Heart right ventricle (tissue), 16 donors: ENCODE measurements at regions not wholly inside any gene's neighbourhood (a gene's known extent, or its start where the extent isn't known, plus 50 kb on each side); places are given as distances from the start of the nearest gene placed in this dataset.
A peak's percentile ranks its signal among the peaks of the same experiment; 100 is the strongest.

Experiments
- ATAC-seq, 8 donors: fragments of 200-7000 bp; cut with Tn5 transposase; one replicate each; pipeline ENCODE4 v1.9.1; 2020; ENCODE audit warnings: mild to moderate bottlenecking in 8 of 8, moderate library complexity in 8 of 8, moderate number of reproducible peaks in 1 of 8
- DNase-seq, 2 donors: peaks; one replicate each; pipeline ENCODE4 v3.0.0-alpha.2; 2020
- H3K27ac ChIP-seq, 10 donors: fragments of 200-600 bp; sonication (generic) in 2 of 10; one replicate each; pipeline versions ENCODE4 v1.5.0 to v1.8.0; 2020 to 2022; ENCODE audit warnings: mild to moderate bottlenecking in 3 of 10
- H3K27me3 ChIP-seq, 7 donors: fragments of 200-600 bp; one replicate each; pipeline ENCODE4 v1.8.0; 2021 to 2022; ENCODE audit warnings: mild to moderate bottlenecking in 2 of 7
- H3K36me3 ChIP-seq, 9 donors: fragments of 200-600 bp; sonication (generic) in 1 of 9; one replicate each; pipeline versions ENCODE4 v1.5.0 to v1.8.0; 2020 to 2022; ENCODE audit warnings: mild to moderate bottlenecking in 2 of 9
- H3K4me1 ChIP-seq, 9 donors: fragments of 200-600 bp; sonication (generic) in 1 of 9; one replicate each; pipeline versions ENCODE4 v1.5.0 to v1.8.0; 2020 to 2022; ENCODE audit warnings: mild to moderate bottlenecking in 4 of 9
- H3K4me3 ChIP-seq, 10 donors: fragments of 200-600 bp; sonication (generic) in 2 of 10; one replicate each; pipeline versions ENCODE4 v1.5.0 to v1.8.0; 2020 to 2022; ENCODE audit warnings: mild to moderate bottlenecking in 7 of 10, moderate library complexity in 2 of 10
- H3K9me3 ChIP-seq, 11 donors: fragments of 200-600 bp in 10 of 11; sonication (generic) in 2 of 11; one replicate each; pipeline versions ENCODE4 v1.5.0 to v1.8.0; 2013 to 2022; ENCODE audit warnings: mild to moderate bottlenecking in 2 of 11, control low read depth in 1 of 11, moderate library complexity in 1 of 11
- WGBS, 2 donors: extraction: QIAGEN DNeasy Blood & Tissue Kit; methylation state at CpG; one replicate each; pipeline ENCODE4 v1.1.7; 2013; ENCODE audit warnings: inconsistent platforms in 1 of 2; 5-methylcytosine and 5-hydroxymethylcytosine counted together
- intact Hi-C, 10 donors: fragments of 100-400 bp; cut with DNase I; formaldehyde crosslinking; loops; one replicate each; pipeline versions ENCODE4 v1.11.1 to v1.14.2; 2022
- TF ChIP-seq, protein P1 (sequence below), 9 donors: fragments of 200-600 bp; sonication (generic) in 2 of 9; IDR thresholded peaks; one replicate each; pipeline versions ENCODE4 v1.5.0 to v1.8.0; 2021 to 2022; ENCODE audit warnings: antibody characterized with exemption in 9 of 9, mild to moderate bottlenecking in 5 of 9, moderate library complexity in 1 of 9
- donor health status: Arrhythmogenic right ventricular cardiomyopathy.
- donor health status: ischemic (EF 13 %, LVEDD 7.1; RV severe dilation, severe dysfunction).
- donor health status: healthy with polysubstance abuse.
- donor health status: DM: no; HTN: yes; CAD: no.
- donor health status: DM: no; HTN: no; CAD: no.
- donor health status: ischemic (EF 25% LVEDD 6.9; RV normal size, moderate dysfunction).
- donor health status: ischemic (EF 25% LVEDD 5.7; RV mildly dilated, moderate dysfunction).
- donor health status: healthy.
- donor health status: DM: yes; HTN: yes; CAD: no.
- donor health status: Ischemic cardiomyopathy.
- donor health status: ischemic (EF 35%, LVEDD 5.7; RV mildly dilated, moderate dysfunction).
- donor health status: nonischemic (EF 11% LVEDD 7.7; RV severe dilation, severe dysfunction).
- donor health status: DM: yes; HTN: yes; CAD: no.
- donor health status: PGD.
- donor health status: ischemic (EF 29% LVEDD 5.4; RV normal size, mild dysfunction).
- donor health status: nonischemic (EF 23%, LVEDD 6.1; RV moderate dilation, normal function).

- intact Hi-C loops: no loop called here
- Histone ChIP-seq H3K36me3 (no peaks in the 10 kb centered on the region), H3K27me3 (no peaks in the 10 kb centered on the region), H3K27ac (no peak overlapping the region), H3K4me3 (no peak overlapping the region), H3K4me1 (peaks cover 0 to 12% (median 0%) of the 10 kb centered on the region in 9 donors), H3K9me3 (no peaks in the 10 kb centered on the region)
- DNase-seq: no peak
- WGBS, 2 donors: 51 to 59% methylated on average over 4 of the region's 4 CpGs
- TF ChIP-seq, protein P1, sequence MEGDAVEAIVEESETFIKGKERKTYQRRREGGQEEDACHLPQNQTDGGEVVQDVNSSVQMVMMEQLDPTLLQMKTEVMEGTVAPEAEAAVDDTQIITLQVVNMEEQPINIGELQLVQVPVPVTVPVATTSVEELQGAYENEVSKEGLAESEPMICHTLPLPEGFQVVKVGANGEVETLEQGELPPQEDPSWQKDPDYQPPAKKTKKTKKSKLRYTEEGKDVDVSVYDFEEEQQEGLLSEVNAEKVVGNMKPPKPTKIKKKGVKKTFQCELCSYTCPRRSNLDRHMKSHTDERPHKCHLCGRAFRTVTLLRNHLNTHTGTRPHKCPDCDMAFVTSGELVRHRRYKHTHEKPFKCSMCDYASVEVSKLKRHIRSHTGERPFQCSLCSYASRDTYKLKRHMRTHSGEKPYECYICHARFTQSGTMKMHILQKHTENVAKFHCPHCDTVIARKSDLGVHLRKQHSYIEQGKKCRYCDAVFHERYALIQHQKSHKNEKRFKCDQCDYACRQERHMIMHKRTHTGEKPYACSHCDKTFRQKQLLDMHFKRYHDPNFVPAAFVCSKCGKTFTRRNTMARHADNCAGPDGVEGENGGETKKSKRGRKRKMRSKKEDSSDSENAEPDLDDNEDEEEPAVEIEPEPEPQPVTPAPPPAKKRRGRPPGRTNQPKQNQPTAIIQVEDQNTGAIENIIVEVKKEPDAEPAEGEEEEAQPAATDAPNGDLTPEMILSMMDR (IDR thresholded peaks at IDR 0.05): no peak
- ATAC-seq: peak in 2 of 8 donors; percentile 44 to 69
Observed at GRCh38 chr7:94054130-94054529, 50.0 kb upstream of the BET1 start.

- H3K27ac ChIP-seq: no peak overlapping the region
- no peaks in the 10 kb centered on the region for H3K9me3 ChIP-seq
- TF ChIP-seq, protein P1 (IDR thresholded peaks at IDR 0.05): no peak
- peaks cover 0 to 12% (median 0%) of the 10 kb centered on the region in 9 donors for H3K4me1 ChIP-seq
- intact Hi-C loops: no loop called here
- DNase-seq (no peak), ATAC-seq (no peak)
- peaks cover 0 to 3% (median 0%) of the 10 kb centered on the region in 7 donors for H3K27me3 ChIP-seq
- H3K36me3 ChIP-seq: no peaks in the 10 kb centered on the region
- no peak overlapping the region for H3K4me3 ChIP-seq
Observed at GRCh38 chr7:94055963-94056362, 51.8 kb upstream of the BET1 start.

DNA sequence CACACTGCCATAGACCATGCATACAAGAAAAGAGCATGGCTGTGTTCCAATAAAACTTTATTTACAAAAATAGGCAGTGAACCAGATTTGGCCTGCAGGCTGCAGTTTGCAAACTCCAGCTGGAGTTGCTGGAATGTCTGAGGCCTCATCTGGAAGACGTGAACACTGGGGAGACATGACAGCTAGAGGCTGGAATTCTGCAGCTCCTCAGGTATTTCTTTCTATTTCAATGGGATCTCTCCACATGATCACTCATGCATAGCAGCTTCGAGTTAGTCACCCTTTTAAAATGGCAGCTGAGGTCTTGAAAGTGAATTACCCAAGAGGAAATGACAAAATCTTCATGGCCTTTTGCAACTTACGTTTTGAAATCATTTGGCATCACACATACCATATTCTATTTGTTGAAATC, 52.6 kb upstream of the BET1 start:
- intact Hi-C loops: no loop called here
- no peak for ATAC-seq
- H3K9me3 ChIP-seq: no peaks in the 10 kb centered on the region
- no peak for DNase-seq
- H3K27me3 ChIP-seq: peaks cover 0 to 7% (median 0%) of the 10 kb centered on the region in 7 donors
- H3K36me3 ChIP-seq: no peaks in the 10 kb centered on the region
- TF ChIP-seq, protein P1 (IDR thresholded peaks at IDR 0.05): no peak
- no peak overlapping the region for H3K4me3 ChIP-seq
- peaks cover 0 to 12% (median 0%) of the 10 kb centered on the region in 9 donors for H3K4me1 ChIP-seq
- no peak overlapping the region for H3K27ac ChIP-seq
- WGBS, 2 donors: 46 to 59% methylated on average over 3 of the region's 3 CpGs

- H3K27ac ChIP-seq: no peak overlapping the region
- peaks cover 0 to 13% (median 0%) of the 10 kb centered on the region in 7 donors for H3K27me3 ChIP-seq
Observed at GRCh38 chr7:94057955-94058354, 53.8 kb upstream of the BET1 start.

More at GRCh38 chr7:94057955-94058354, 53.8 kb upstream of the BET1 start:
- Histone ChIP-seq H3K9me3 (no peaks in the 10 kb centered on the region), H3K4me1 (peaks cover 0 to 6% (median 0%) of the 10 kb centered on the region in 9 donors), H3K4me3 (no peak overlapping the region), H3K36me3 (no peaks in the 10 kb centered on the region)
- 94 to 99% methylated on average over 4 of the region's 4 CpGs for WGBS, 2 donors
- TF ChIP-seq, protein P1 (IDR thresholded peaks at IDR 0.05): no peak
- DNase-seq: no peak
- ATAC-seq: no peak
- intact Hi-C loops: no loop called here
